GM19351 (cell line): ENCODE measurements at regions not wholly inside any gene's neighbourhood (a gene's known extent, or its start where the extent isn't known, plus 50 kb on each side); places are given as distances from the start of the nearest gene placed in this dataset.
"Not testable (repeated sequence)": the region's sequence is repeated elsewhere in the genome, so short reads cannot be mapped to it uniquely, and the experiment has no call there.

Source experiments
- ATAC-seq: cut with Tn5 transposase; IDR thresholded peaks from one replicate; pipeline ENCODE4 v1.9.1; 2021; ENCODE audit warnings: mild to moderate bottlenecking, moderate library complexity; ENCODE audit not compliant: unreplicated experiment

GRCh38 chr22:26957897-26958296 lies 300.5 kb downstream of the MIAT start:
- ATAC-seq = no peak

- ATAC-seq = no peak
Observed at GRCh38 chr22:26958378-26958777, 301.0 kb downstream of the MIAT start.

GRCh38 chr22:26964642-26965041 lies 307.3 kb downstream of the MIAT start:
- no peak for ATAC-seq

- no peak for ATAC-seq
Observed at GRCh38 chr22:26967282-26967681, 309.9 kb downstream of the MIAT start.

GRCh38 chr22:26968859-26969523 lies 311.6 kb downstream of the MIAT start:
- no peak for ATAC-seq

GRCh38 chr22:26970809-26971394 lies 313.5 kb downstream of the MIAT start:
- ATAC-seq = no peak

- no peak for ATAC-seq
Observed at GRCh38 chr22:26972286-26972685, 314.9 kb downstream of the MIAT start.

- ATAC-seq = not testable (repeated sequence)
Observed at GRCh38 chr22:26972915-26973314, 315.5 kb downstream of the MIAT start.

GRCh38 chr22:26974034-26974433 lies 316.6 kb downstream of the MIAT start:
- no peak for ATAC-seq

- no peak for ATAC-seq
Observed at GRCh38 chr22:26974914-26975803, 317.8 kb downstream of the MIAT start.

GRCh38 chr22:26975865-26976264 lies 318.5 kb downstream of the MIAT start:
- ATAC-seq = no peak

GRCh38 chr22:26977741-26978376 lies 320.5 kb downstream of the MIAT start:
- no peak for ATAC-seq

GRCh38 chr22:26979294-26979693 lies 321.9 kb downstream of the MIAT start:
- no peak for ATAC-seq

- ATAC-seq = no peak
Observed at GRCh38 chr22:26981111-26981510, 323.7 kb downstream of the MIAT start.

- ATAC-seq = no peak
Observed at GRCh38 chr22:26981541-26981940, 324.2 kb downstream of the MIAT start.

GRCh38 chr22:26983311-26983710 lies 325.9 kb downstream of the MIAT start:
- ATAC-seq = no peak

- no peak for ATAC-seq
Observed at GRCh38 chr22:26985206-26985605, 327.8 kb downstream of the MIAT start.

- no peak for ATAC-seq
Observed at GRCh38 chr22:26985931-26986782, 328.8 kb downstream of the MIAT start.

- no peak for ATAC-seq
Observed at GRCh38 chr22:26986884-26987283, 329.5 kb downstream of the MIAT start.

- ATAC-seq = no peak
Observed at GRCh38 chr22:26990503-26991189, 333.3 kb downstream of the MIAT start.
